Smooth muscle cell (in vitro differentiated cells): ENCODE measurements at regions not wholly inside any gene's neighbourhood (a gene's known extent, or its start where the extent isn't known, plus 50 kb on each side); places are given as distances from the start of the nearest gene placed in this dataset.

Experiments
- DNase-seq: peaks from one replicate; lab custom pipeline; 2025; ENCODE audit not compliant: unreplicated experiment; lab: John Stamatoyannopoulos, UW
- H2AFZ ChIP-seq: fragments of 200-600 bp; sonication (generic); 2 replicates; pipeline ENCODE4 v1.6.0; 2016; ENCODE audit warnings: antibody characterized with exemption, low read depth, mild to moderate bottlenecking
- H3F3A ChIP-seq: fragments of 200-600 bp; sonication (generic); 2 replicates; pipeline ENCODE4 v1.6.0; 2017; ENCODE audit warnings: antibody characterized with exemption, low read depth
- H3K27ac ChIP-seq: fragments of 200-600 bp; sonication (generic); 2 replicates; pipeline ENCODE4 v1.5.1; 2016; ENCODE audit warnings: low read depth, mild to moderate bottlenecking
- H3K27me3 ChIP-seq: fragments of 200-600 bp; sonication (generic); 2 replicates; pipeline ENCODE4 v1.6.1; 2016; ENCODE audit warnings: low read depth, mild to moderate bottlenecking
- H3K36me3 ChIP-seq: fragments of 200-600 bp; sonication (generic); 2 replicates; pipeline ENCODE4 v1.5.1; 2016; ENCODE audit warnings: low read depth
- H3K4me1 ChIP-seq: fragments of 200-600 bp; sonication (generic); 2 replicates; pipeline ENCODE4 v1.5.1; 2016; ENCODE audit warnings: low read depth
- H3K4me2 ChIP-seq: fragments of 200-600 bp; sonication (generic); 2 replicates; pipeline ENCODE4 v1.6.0; 2016; ENCODE audit warnings: mild to moderate bottlenecking
- H3K4me3 ChIP-seq: fragments of 200-600 bp; sonication (generic); 2 replicates; pipeline ENCODE4 v1.5.1; 2016; ENCODE audit warnings: mild to moderate bottlenecking
- H3K79me2 ChIP-seq: fragments of 200-600 bp; sonication (generic); 2 replicates; pipeline ENCODE4 v1.6.0; 2016; ENCODE audit warnings: low read depth, mild to moderate bottlenecking
- H3K9ac ChIP-seq: fragments of 200-600 bp; sonication (generic); 2 replicates; pipeline ENCODE4 v1.6.0; 2016; ENCODE audit warnings: low read depth
- H3K9me3 ChIP-seq: fragments of 200-600 bp; sonication (generic); replicated peaks from 2 replicates; pipeline ENCODE4 v1.5.1; 2016; ENCODE audit warnings: low read depth
- H4K20me1 ChIP-seq: fragments of 200-600 bp; sonication (generic); 2 replicates; pipeline ENCODE4 v1.6.0; 2016; ENCODE audit warnings: low read depth
- WGBS: methylation state at CpG from one replicate; pipeline ENCODE4 v1.1.7; 2016; ENCODE audit warnings: low lambda C conversion rate; 5-methylcytosine and 5-hydroxymethylcytosine counted together
- TF ChIP-seq, protein P1 (sequence below): fragments of 200-600 bp; sonication (generic); IDR thresholded peaks from 2 replicates; pipeline ENCODE4 v1.5.1; 2017; ENCODE audit warnings: borderline replicate concordance, mild to moderate bottlenecking, antibody characterized with exemption; ENCODE audit not compliant: insufficient read depth, poor library complexity, severe bottlenecking

DNA sequence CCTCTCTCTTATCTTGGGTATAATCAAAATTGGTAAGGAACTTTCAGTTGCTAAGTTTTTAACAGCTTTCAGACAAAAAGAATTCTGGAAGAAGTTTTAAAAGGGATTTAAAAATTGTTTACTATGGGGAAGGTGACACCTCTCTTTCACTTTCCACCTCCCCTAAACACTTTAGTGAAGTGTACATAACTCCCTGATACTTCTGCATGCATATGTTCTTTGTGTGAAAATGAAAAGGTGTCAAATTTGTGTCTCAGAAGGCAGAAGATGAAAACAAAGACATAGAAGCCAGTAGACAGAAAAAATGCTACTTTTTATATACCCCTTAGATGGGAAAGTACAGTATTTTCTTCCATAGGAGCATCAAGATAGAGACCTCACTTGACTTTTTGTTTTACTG lies 117.8 kb downstream of the TMEM26 start:
- Histone ChIP-seq H3K27ac (no peak overlapping the region), H2AFZ (no peak overlapping the region), H3K27me3 (peaks cover 6% of the 10 kb centered on the region), H3K9ac (no peak overlapping the region), H3K4me2 (no peak overlapping the region), H3K4me3 (no peak overlapping the region), H3K9me3 (no peaks in the 10 kb centered on the region), H3K36me3 (no peaks in the 10 kb centered on the region), H3K4me1 (no peaks in the 10 kb centered on the region), H4K20me1 (no peaks in the 10 kb centered on the region), H3F3A (no peaks in the 10 kb centered on the region), H3K79me2 (no peaks in the 10 kb centered on the region)
- DNase-seq, result no peak
- TF ChIP-seq, protein P1, sequence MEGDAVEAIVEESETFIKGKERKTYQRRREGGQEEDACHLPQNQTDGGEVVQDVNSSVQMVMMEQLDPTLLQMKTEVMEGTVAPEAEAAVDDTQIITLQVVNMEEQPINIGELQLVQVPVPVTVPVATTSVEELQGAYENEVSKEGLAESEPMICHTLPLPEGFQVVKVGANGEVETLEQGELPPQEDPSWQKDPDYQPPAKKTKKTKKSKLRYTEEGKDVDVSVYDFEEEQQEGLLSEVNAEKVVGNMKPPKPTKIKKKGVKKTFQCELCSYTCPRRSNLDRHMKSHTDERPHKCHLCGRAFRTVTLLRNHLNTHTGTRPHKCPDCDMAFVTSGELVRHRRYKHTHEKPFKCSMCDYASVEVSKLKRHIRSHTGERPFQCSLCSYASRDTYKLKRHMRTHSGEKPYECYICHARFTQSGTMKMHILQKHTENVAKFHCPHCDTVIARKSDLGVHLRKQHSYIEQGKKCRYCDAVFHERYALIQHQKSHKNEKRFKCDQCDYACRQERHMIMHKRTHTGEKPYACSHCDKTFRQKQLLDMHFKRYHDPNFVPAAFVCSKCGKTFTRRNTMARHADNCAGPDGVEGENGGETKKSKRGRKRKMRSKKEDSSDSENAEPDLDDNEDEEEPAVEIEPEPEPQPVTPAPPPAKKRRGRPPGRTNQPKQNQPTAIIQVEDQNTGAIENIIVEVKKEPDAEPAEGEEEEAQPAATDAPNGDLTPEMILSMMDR, result no peak

DNA sequence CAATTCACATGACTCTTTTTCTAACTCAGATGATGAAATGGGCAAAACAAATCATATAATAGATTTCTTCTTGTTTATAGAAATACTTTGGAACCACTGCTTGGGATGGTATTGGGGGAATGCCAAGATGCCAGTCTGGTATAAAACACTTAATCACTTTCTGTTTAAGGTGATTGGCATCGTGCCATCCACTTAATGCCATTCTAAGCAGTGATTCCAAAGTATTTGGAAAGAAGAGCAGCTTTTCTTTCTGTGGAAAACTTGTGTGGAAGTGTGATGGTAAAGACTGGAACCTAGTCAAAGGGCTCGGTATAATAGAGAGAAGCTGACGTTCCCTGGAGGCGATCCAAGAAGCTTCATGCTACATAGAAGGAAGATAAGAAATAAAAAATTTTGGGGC lies 120.6 kb downstream of the TMEM26 start:
- H3K27me3 ChIP-seq, result no peaks in the 10 kb centered on the region
- TF ChIP-seq, protein P1, result no peak
- H3K9ac ChIP-seq, result no peak overlapping the region
- DNase-seq, result no peak
- H3K4me2 ChIP-seq, result no peak overlapping the region
- H3K36me3 ChIP-seq, result no peaks in the 10 kb centered on the region
- 89% methylated on average over 4 of the region's 4 CpGs for WGBS
- no peaks in the 10 kb centered on the region for H3K4me1 ChIP-seq
- no peaks in the 10 kb centered on the region for H3K79me2 ChIP-seq
- H4K20me1 ChIP-seq, result no peaks in the 10 kb centered on the region
- H2AFZ ChIP-seq, result no peak overlapping the region
- no peak overlapping the region for H3K4me3 ChIP-seq
- no peak overlapping the region for H3K27ac ChIP-seq
- no peaks in the 10 kb centered on the region for H3F3A ChIP-seq
- H3K9me3 ChIP-seq, result peaks cover 5% of the 10 kb centered on the region

DNA sequence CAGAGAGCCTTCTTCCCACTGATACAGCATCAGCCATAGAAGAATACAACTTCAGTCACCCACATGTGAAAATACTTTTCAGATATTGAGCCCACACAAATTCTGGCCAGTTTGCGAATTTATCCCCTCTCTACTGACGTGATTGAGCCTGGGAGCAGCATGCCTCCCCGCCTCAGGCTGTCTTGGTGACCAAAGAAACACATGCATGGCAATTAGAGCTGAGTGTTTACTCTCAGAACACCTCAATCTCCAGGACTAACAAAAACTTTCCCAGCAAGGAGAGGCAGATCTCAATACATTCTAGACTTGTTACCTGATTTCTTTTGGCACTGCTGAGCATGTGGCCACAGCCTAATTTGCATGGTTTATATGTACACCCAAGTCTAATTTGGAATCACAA lies 122.5 kb downstream of the TMEM26 start:
- TF ChIP-seq, protein P1, result no peak
- Histone ChIP-seq H3K27ac (no peak overlapping the region), H3K79me2 (no peaks in the 10 kb centered on the region), H3K9me3 (peaks cover 5% of the 10 kb centered on the region), H3K27me3 (no peaks in the 10 kb centered on the region), H3K4me2 (no peak overlapping the region), H3K9ac (no peak overlapping the region), H3K4me3 (no peak overlapping the region), H3K36me3 (no peaks in the 10 kb centered on the region), H3K4me1 (no peaks in the 10 kb centered on the region), H2AFZ (no peak overlapping the region), H3F3A (no peaks in the 10 kb centered on the region), H4K20me1 (no peaks in the 10 kb centered on the region)
- no peak for DNase-seq
- WGBS, result 69% methylated on average over 3 of the region's 3 CpGs

DNA sequence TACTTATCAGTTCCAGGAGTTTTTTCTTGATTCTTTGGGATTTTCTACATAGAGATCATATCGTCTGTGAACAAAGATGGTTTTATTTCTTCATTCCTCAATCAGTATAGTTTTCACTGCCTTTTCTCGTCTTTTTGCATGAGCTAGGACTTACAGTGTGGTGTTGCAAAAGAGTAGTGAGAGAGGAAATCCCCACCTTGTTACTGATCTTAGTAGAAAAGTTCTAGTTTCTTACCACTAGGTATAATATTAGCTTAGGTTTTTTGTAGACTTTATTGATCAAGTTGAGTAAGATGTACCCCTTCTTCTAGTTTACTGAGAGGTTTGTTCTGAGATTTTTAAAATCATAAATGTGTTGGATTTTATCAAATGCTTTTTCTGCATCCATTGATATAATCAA lies 123.3 kb downstream of the TMEM26 start:
- H2AFZ ChIP-seq, result no peak overlapping the region
- H3K9ac ChIP-seq, result no peak overlapping the region
- H3K4me1 ChIP-seq, result no peaks in the 10 kb centered on the region
- H3F3A ChIP-seq, result no peaks in the 10 kb centered on the region
- no peak overlapping the region for H3K27ac ChIP-seq
- no peak for DNase-seq
- H3K36me3 ChIP-seq, result no peaks in the 10 kb centered on the region
- H3K4me3 ChIP-seq, result no peak overlapping the region
- H3K27me3 ChIP-seq, result no peaks in the 10 kb centered on the region
- 85% methylated on average over 2 of the region's 2 CpGs for WGBS
- no peak overlapping the region for H3K4me2 ChIP-seq
- TF ChIP-seq, protein P1, result no peak
- H3K79me2 ChIP-seq, result no peaks in the 10 kb centered on the region
- H3K9me3 ChIP-seq, result peaks cover 5% of the 10 kb centered on the region
- no peaks in the 10 kb centered on the region for H4K20me1 ChIP-seq
